NB4 (cell line): ENCODE measurements at regions not wholly inside any gene's neighbourhood (a gene's known extent, or its start where the extent isn't known, plus 50 kb on each side); places are given as distances from the start of the nearest gene placed in this dataset.

Source experiments
- TF ChIP-seq, protein P1 (sequence below): IDR thresholded peaks from one replicate; pipeline ENCODE4 v1.5.1; 2012; ENCODE audit warnings: low read depth, low read length
- TF ChIP-seq, protein P2 (sequence below): IDR thresholded peaks from 2 replicates; pipeline ENCODE4 v1.6.1; 2011; ENCODE audit warnings: low read depth, low read length

- TF ChIP-seq, protein P1, sequence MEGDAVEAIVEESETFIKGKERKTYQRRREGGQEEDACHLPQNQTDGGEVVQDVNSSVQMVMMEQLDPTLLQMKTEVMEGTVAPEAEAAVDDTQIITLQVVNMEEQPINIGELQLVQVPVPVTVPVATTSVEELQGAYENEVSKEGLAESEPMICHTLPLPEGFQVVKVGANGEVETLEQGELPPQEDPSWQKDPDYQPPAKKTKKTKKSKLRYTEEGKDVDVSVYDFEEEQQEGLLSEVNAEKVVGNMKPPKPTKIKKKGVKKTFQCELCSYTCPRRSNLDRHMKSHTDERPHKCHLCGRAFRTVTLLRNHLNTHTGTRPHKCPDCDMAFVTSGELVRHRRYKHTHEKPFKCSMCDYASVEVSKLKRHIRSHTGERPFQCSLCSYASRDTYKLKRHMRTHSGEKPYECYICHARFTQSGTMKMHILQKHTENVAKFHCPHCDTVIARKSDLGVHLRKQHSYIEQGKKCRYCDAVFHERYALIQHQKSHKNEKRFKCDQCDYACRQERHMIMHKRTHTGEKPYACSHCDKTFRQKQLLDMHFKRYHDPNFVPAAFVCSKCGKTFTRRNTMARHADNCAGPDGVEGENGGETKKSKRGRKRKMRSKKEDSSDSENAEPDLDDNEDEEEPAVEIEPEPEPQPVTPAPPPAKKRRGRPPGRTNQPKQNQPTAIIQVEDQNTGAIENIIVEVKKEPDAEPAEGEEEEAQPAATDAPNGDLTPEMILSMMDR = no peak
- TF ChIP-seq, protein P2, sequence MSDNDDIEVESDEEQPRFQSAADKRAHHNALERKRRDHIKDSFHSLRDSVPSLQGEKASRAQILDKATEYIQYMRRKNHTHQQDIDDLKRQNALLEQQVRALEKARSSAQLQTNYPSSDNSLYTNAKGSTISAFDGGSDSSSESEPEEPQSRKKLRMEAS = no peak
Observed at GRCh38 chr12:67455236-67455635, 186.1 kb downstream of the CAND1 start.
